ENCODE measurements at regions not wholly inside any gene's neighbourhood (a gene's known extent, or its start where the extent isn't known, plus 50 kb on each side); places are given as distances from the start of the nearest gene placed in this dataset.

DNA sequence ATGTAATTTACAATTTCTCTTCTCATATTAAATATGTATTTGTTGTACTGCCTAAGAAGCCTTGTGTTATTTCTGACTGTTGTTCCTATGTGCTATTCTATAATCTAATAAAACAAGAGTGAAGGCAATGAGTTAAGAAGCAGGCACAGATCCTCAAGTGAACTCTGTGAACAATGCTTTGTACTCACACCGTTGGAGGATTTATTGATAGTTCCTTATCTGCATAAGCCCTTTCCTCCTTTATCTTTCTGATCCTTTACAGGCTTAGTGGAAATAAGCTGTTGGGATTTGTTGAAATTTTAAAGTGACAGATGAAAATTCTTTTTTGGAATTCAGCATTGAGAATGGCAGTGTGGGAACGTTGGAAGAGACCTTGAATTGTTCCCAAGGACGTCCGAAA lies 329.6 kb upstream of the NPVF start:
- TF ChIP-seq CTCF (IDR thresholded peaks at IDR 0.05; ENCODE audit: insufficient read depth, low read length, poor library complexity, severe bottlenecking), result no peak
- DNase-seq (ENCODE audit: extremely low read depth, insufficient read length), result no peak
- no peaks in the 10 kb centered on the region for H3K36me3 ChIP-seq (ENCODE audit: control insufficient read depth, insufficient read depth, low read length)
- no peak overlapping the region for H3K4me3 ChIP-seq (replicated peaks; ENCODE audit: low read depth, low read length)
- H3K27me3 ChIP-seq (replicated peaks; ENCODE audit: control insufficient read depth, insufficient read depth, low read length), result no peaks in the 10 kb centered on the region; the same call in none of the 2 replicates

- no peak for DNase-seq (ENCODE audit: extremely low read depth, insufficient read length)
- Histone ChIP-seq H3K27me3 (replicated peaks; ENCODE audit: control insufficient read depth, insufficient read depth, low read length) (no peaks in the 10 kb centered on the region; the same call in none of the 2 replicates), H3K4me3 (replicated peaks; ENCODE audit: low read depth, low read length) (no peak overlapping the region), H3K36me3 (ENCODE audit: control insufficient read depth, insufficient read depth, low read length) (no peaks in the 10 kb centered on the region)
- TF ChIP-seq CTCF (IDR thresholded peaks at IDR 0.05; ENCODE audit: insufficient read depth, low read length, poor library complexity, severe bottlenecking), result no peak
Observed at GRCh38 chr7:25558605-25559004, 330.3 kb upstream of the NPVF start.

DNA sequence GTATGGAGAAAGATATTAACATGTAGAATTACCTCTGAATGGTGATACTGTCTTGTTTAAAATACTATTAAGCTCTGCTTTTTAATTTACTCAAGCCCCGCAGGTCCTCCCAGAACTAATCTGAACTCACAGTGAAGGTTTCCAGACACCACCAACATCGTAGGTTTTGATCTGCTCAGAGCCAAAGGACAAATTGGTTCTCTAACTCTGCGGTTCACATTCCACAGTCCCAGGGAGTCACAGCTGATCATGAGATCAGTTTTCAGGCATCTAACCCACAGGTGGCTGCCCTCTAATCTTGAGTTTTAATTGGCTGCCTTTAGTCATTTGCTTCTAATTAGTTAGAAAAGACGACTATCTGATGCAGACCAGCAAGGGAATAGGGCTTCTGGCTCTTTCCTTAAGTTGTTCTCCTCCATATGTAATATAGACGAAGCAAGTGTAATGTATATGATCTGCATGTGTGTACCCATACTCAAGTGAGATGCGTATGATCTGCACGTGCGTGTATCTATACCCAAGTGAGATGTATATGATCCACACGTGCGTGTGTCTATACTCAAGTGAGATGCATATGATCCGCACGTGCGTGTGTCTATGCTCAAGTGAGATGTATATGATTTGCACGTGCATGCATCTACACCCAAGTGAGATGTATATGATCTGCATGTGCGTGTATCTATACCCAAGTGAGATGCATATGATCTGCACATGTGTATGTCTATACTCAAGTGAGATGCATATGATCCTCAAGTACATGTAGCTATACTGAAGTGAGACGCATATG lies 331.5 kb upstream of the NPVF start:
- Histone ChIP-seq H3K36me3 (ENCODE audit: control insufficient read depth, insufficient read depth, low read length) (no peaks in the 10 kb centered on the region), H3K27me3 (replicated peaks; ENCODE audit: control insufficient read depth, insufficient read depth, low read length) (no peaks in the 10 kb centered on the region; the same call in none of the 2 replicates), H3K4me3 (replicated peaks; ENCODE audit: low read depth, low read length) (no peak overlapping the region)
- no peak for TF ChIP-seq CTCF (IDR thresholded peaks at IDR 0.05; ENCODE audit: insufficient read depth, low read length, poor library complexity, severe bottlenecking)
- no peak for DNase-seq (ENCODE audit: extremely low read depth, insufficient read length)

DNA sequence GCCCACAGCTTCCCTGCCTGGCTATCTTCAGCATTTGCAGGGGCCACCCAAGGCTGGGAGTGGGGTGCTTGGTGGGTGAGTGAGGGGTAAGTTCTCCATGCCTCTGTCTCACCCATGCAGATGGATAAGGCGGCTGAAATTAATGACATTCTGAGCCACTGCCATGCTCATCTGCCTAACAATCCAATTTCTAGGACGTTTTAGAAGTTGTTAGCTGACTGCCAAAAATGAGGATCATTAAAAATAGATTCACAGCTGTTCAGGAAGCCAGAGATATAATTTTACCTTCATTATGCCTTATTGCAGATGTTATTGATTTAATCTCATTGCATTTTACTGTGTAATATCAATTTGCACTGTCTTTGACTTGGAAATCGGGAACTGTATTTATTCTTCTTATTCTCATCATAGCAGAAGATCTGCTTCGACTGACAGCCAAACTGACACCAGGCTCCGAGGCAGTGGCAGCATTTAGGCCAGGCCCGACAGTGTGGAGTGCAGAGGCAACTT lies 334.4 kb upstream of the NPVF start:
- Histone ChIP-seq H3K4me3 (replicated peaks; ENCODE audit: low read depth, low read length) (no peak overlapping the region), H3K36me3 (ENCODE audit: control insufficient read depth, insufficient read depth, low read length) (no peaks in the 10 kb centered on the region), H3K27me3 (replicated peaks; ENCODE audit: control insufficient read depth, insufficient read depth, low read length) (no peaks in the 10 kb centered on the region; the same call in none of the 2 replicates)
- DNase-seq (ENCODE audit: extremely low read depth, insufficient read length), result no peak
- TF ChIP-seq CTCF (IDR thresholded peaks at IDR 0.05; ENCODE audit: insufficient read depth, low read length, poor library complexity, severe bottlenecking), result no peak

GRCh38 chr7:25565002-25565401 lies 336.7 kb upstream of the NPVF start:
- H3K27me3 ChIP-seq (replicated peaks; ENCODE audit: control insufficient read depth, insufficient read depth, low read length), result no peaks in the 10 kb centered on the region; the same call in none of the 2 replicates
- no peak for TF ChIP-seq CTCF (IDR thresholded peaks at IDR 0.05; ENCODE audit: insufficient read depth, low read length, poor library complexity, severe bottlenecking)
- DNase-seq (ENCODE audit: extremely low read depth, insufficient read length), result no peak
- H3K36me3 ChIP-seq (ENCODE audit: control insufficient read depth, insufficient read depth, low read length), result no peaks in the 10 kb centered on the region
- no peak overlapping the region for H3K4me3 ChIP-seq (replicated peaks; ENCODE audit: low read depth, low read length)

Measured in GM06990 (cell line).